ENCODE measurements at regions not wholly inside any gene's neighbourhood (a gene's known extent, or its start where the extent isn't known, plus 50 kb on each side); places are given as distances from the start of the nearest gene placed in this dataset.

DNA sequence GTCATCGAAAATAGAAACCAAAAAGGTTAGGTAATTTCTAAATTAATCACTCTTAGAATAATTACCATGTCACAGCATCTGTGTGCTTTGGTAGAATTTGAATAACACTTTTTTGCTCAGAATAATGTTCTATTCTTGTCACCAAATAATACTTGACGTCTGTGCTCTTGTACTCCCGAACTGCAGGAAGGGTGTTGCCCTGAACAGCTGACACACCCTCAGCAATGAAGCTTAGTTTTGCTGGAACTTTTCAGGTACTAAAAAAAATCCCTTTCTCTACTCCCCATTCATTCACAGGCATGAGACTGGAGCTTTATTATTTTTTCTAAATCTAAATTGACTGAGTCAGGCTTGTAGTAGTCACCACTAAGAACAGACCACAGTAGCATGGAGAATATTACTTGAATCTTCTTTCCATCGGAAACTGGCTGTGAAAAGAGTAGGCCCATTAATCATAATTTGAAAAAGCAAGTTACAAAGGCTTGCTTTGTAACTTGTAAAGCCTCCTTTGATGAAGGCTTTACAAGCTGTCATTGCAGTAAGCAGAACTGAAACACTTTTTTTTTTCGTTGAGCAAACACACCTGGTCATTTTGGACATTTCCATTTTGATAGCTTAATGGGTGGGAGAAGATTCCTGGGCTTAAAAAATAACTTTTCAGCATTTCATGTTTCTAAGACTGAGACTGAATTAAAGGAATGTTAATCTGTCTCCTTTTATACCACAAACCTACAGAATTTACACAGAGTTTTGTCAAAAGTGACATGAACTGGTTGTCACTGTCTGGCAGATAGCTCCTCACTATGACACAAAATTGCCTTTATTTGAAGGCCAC lies 70.3 kb upstream of the PELI1 start:
- TF ChIP-seq EZH2 (IDR thresholded peaks at IDR 0.05; ENCODE audit: borderline replicate concordance) = no peak
- TF ChIP-seq, protein P1, sequence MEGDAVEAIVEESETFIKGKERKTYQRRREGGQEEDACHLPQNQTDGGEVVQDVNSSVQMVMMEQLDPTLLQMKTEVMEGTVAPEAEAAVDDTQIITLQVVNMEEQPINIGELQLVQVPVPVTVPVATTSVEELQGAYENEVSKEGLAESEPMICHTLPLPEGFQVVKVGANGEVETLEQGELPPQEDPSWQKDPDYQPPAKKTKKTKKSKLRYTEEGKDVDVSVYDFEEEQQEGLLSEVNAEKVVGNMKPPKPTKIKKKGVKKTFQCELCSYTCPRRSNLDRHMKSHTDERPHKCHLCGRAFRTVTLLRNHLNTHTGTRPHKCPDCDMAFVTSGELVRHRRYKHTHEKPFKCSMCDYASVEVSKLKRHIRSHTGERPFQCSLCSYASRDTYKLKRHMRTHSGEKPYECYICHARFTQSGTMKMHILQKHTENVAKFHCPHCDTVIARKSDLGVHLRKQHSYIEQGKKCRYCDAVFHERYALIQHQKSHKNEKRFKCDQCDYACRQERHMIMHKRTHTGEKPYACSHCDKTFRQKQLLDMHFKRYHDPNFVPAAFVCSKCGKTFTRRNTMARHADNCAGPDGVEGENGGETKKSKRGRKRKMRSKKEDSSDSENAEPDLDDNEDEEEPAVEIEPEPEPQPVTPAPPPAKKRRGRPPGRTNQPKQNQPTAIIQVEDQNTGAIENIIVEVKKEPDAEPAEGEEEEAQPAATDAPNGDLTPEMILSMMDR (IDR thresholded peaks at IDR 0.05; ENCODE audit: poor library complexity) = no peak
- TF ChIP-seq EZH2phosphoT487 (IDR thresholded peaks at IDR 0.05; ENCODE audit: low read depth, severe bottlenecking, unreplicated experiment) = no peak
